Dendritic cell treated with granulocyte-macrophage colony-stimulating factor and Interleukin-4, amounts not matched to agents 40 ng/mL and 50 ng/mL, for 4 days (primary cell): ENCODE measurements at regions not wholly inside any gene's neighbourhood (a gene's known extent, or its start where the extent isn't known, plus 50 kb on each side); places are given as distances from the start of the nearest gene placed in this dataset.

ENCODE experiments used
- H3K27ac Mint-ChIP-seq: one replicate; pipeline ENCODE4 v1.8.0; 2022; ENCODE audit warnings: mild to moderate bottlenecking, mixed read lengths
- H3K27me3 Mint-ChIP-seq: one replicate; pipeline ENCODE4 v1.8.0; 2022; ENCODE audit warnings: mild to moderate bottlenecking, mixed read lengths
- H3K36me3 Mint-ChIP-seq: one replicate; pipeline ENCODE4 v1.8.0; 2022; ENCODE audit warnings: low read depth, mixed read lengths
- H3K4me1 Mint-ChIP-seq: one replicate; pipeline ENCODE4 v1.8.0; 2022; ENCODE audit warnings: low read depth, mixed read lengths
- H3K4me3 Mint-ChIP-seq: one replicate; pipeline ENCODE4 v1.8.0; 2022; ENCODE audit warnings: mild to moderate bottlenecking, moderate library complexity, mixed read lengths
- H3K9me3 Mint-ChIP-seq: one replicate; pipeline ENCODE4 v1.8.0; 2022; ENCODE audit warnings: mixed read lengths
- intact Hi-C: fragments of 100-400 bp; cut with micrococcal nuclease; formaldehyde crosslinking; loops from one replicate; pipeline ENCODE4 v1.15.0; 2022

- intact Hi-C loops, result no loop called here
- Mint-ChIP-seq H3K9me3 (no peaks in the 10 kb centered on the region), H3K4me1 (no peaks in the 10 kb centered on the region), H3K27me3 (no peaks in the 10 kb centered on the region), H3K36me3 (peaks cover 6% of the 10 kb centered on the region), H3K27ac (no peak overlapping the region), H3K4me3 (no peak overlapping the region)
Measured at GRCh38 chr9:731474-731873, 110.0 kb upstream of the DMRT1 start.

GRCh38 chr9:734831-735511, 106.5 kb upstream of the DMRT1 start:
- H3K27ac Mint-ChIP-seq, result no peak overlapping the region
- peaks cover 6% of the 10 kb centered on the region for H3K36me3 Mint-ChIP-seq
- no peak overlapping the region for H3K4me3 Mint-ChIP-seq
- no peaks in the 10 kb centered on the region for H3K27me3 Mint-ChIP-seq
- H3K9me3 Mint-ChIP-seq, result no peaks in the 10 kb centered on the region
- intact Hi-C loops, result no loop called here
- H3K4me1 Mint-ChIP-seq, result no peaks in the 10 kb centered on the region

DNA sequence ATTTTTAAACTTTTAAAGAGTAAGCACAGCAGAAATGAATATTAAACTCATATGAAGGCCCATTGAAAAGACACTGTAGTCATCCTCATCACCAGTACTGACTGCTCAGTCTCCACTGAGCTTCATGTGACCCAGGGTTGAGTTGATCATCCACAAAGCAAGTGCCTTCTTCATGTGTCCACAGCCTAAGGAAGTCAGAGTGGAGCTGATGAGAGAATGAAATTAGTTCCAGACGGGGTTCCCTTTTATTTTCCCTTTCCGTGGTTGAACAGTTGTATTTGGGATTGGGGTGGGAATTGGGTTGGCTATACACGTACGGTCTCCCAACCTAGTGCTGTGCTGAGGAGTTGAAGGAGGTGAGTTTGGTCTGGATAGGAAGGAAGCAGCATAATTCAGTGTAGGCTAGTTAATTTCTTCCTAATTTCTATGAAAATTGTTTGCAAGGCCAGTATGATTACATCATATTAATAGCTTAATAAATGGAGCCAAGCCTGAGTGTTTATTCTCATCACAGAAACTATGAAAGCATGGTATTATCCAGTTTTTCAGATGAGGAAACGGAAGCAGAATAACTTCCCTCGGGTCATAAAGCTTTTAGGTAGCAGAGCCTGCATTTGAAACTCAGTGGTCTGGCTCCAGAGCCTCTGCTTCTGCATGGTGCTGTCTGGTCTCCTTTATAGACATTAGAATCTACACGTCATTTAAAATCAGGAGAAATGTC, 103.9 kb upstream of the DMRT1 start:
- Mint-ChIP-seq H3K27ac (no peak overlapping the region), H3K36me3 (peaks cover 17% of the 10 kb centered on the region), H3K9me3 (no peaks in the 10 kb centered on the region), H3K4me3 (no peak overlapping the region), H3K27me3 (no peaks in the 10 kb centered on the region), H3K4me1 (no peaks in the 10 kb centered on the region)
- intact Hi-C loops, result no loop called here

- Mint-ChIP-seq H3K27me3 (no peaks in the 10 kb centered on the region), H3K9me3 (no peaks in the 10 kb centered on the region), H3K27ac (no peak overlapping the region), H3K36me3 (peaks cover 21% of the 10 kb centered on the region), H3K4me3 (no peak overlapping the region), H3K4me1 (no peaks in the 10 kb centered on the region)
- intact Hi-C loops, result no loop called here
Measured at GRCh38 chr9:738209-738915, 103.1 kb upstream of the DMRT1 start.

DNA sequence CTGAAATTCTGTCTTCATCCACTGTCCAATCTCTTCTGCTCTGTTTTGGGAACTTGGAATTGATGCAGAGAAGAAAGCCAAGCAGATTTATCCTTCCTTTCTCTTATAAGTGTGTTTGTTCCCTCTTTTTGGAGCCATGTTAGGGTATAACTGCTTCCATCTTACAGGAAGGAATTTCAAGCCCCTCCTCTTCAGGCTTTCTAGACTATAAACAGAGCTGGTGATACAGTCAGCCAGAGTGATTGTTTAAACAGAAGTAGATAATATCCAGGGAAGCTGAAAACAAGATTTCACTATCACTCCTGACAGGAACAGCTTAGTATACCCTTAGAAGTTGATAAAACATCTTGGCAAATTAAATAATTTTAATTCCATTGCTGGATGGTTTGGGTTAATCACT, 102.1 kb upstream of the DMRT1 start:
- H3K4me1 Mint-ChIP-seq, result no peaks in the 10 kb centered on the region

DNA sequence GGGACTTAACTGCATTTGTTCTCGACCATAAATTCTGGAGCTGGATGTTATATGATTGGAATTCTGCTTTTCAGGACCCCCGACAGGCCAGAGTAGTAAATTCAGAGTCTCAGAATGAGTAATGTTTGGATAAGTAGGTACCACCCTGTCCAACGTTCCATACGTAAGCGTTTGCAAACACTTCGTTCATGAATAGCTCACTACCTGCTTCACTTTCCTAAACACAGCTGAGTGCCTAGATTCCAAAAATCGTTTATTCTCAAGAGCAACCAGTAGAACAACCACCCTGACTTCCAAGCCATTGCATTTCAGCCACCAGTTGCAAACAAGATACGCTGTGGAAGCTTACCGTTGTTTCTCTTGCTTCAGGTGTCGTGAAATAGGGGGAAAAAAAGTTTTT, 101.3 kb upstream of the DMRT1 start:
- Mint-ChIP-seq H3K4me1 (no peaks in the 10 kb centered on the region), H3K27me3 (no peaks in the 10 kb centered on the region), H3K27ac (no peak overlapping the region), H3K36me3 (peaks cover 24% of the 10 kb centered on the region), H3K4me3 (no peak overlapping the region), H3K9me3 (no peaks in the 10 kb centered on the region)
- intact Hi-C loops, result no loop called here

More for the DNA sequence above, 102.1 kb upstream of the DMRT1 start:
- H3K9me3 Mint-ChIP-seq, result no peaks in the 10 kb centered on the region
- intact Hi-C loops, result no loop called here
- H3K36me3 Mint-ChIP-seq, result peaks cover 24% of the 10 kb centered on the region
- H3K27ac Mint-ChIP-seq, result no peak overlapping the region
- no peak overlapping the region for H3K4me3 Mint-ChIP-seq
- H3K27me3 Mint-ChIP-seq, result no peaks in the 10 kb centered on the region

- intact Hi-C loops, result no loop called here
- Mint-ChIP-seq H3K27me3 (no peaks in the 10 kb centered on the region), H3K9me3 (no peaks in the 10 kb centered on the region), H3K4me1 (no peaks in the 10 kb centered on the region), H3K27ac (no peak overlapping the region), H3K4me3 (no peak overlapping the region), H3K36me3 (peaks cover 30% of the 10 kb centered on the region)
Measured at GRCh38 chr9:742104-742503, 99.4 kb upstream of the DMRT1 start.

DNA sequence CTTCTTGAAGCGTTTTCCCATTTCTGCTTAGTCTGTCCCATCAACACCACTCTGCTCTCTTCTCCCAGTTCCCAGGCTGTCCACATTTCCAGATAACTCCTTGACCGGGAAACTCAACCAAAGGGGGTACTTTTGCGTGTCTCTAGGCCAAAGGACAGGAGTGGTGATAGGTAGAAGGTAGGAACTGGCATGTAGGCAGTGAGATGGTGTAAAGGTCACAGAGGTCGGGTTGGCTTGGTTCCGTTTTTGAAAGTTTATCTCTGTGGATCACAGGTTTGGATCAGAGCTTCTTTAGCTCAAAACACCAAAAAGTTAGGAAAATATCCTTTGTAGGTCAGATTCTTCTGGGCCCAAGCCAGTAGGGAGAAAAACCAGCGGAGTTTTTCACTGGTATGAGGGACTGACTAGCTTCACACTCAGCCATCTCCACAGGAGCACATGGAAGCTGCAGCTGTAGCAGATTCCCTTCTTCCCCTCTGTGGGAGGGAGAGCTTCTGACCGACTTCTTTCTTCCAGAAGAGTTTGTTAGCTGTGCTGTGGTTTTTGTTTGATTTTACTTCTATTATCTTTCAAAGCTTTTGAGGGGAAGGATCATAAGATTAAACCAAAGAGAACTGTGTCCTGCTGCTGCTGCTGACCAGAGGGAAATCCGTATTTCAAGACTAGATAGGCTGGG, 98.4 kb upstream of the DMRT1 start:
- Mint-ChIP-seq H3K27ac (no peak overlapping the region), H3K4me1 (no peaks in the 10 kb centered on the region), H3K9me3 (no peaks in the 10 kb centered on the region), H3K27me3 (no peaks in the 10 kb centered on the region), H3K36me3 (peaks cover 30% of the 10 kb centered on the region), H3K4me3 (no peak overlapping the region)
- intact Hi-C loops, result no loop called here

- Mint-ChIP-seq H3K27ac (no peak overlapping the region), H3K4me1 (no peaks in the 10 kb centered on the region), H3K4me3 (no peak overlapping the region), H3K27me3 (no peaks in the 10 kb centered on the region), H3K36me3 (peaks cover 30% of the 10 kb centered on the region), H3K9me3 (no peaks in the 10 kb centered on the region)
- intact Hi-C loops, result no loop called here
Measured at GRCh38 chr9:744046-744712, 97.3 kb upstream of the DMRT1 start.

DNA sequence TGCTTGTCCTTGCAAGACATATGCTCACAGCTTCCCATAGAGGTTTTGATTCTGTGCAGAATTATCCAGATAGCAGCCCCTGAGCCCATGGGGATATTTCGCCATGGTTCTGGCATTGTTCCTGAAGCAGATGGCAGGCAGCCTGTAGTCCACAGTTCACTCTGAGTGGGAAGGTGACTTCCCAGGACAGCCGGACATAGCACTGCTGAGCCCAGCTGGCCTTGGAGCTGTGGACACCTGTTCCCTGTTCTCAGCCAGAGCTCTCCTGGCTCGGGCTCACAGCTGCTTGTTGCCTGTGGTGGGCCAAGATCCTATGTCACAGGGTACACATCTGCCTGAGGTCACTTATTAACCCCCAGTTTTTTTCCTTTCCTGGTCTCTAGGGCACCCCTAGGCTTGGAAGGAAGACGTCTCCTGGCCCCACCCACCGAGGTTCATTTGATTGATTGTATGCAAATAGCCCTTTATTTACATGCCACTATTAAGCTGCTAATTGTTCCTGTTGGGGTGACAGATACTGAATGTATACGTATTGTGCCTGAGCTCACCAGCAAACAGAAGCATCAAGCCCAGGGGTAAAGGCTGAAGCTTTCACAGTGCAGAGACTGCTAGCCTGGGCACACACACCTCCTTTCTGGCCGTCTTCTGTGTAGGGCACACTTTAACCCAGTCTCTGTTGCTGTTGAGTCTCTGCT, 96.6 kb upstream of the DMRT1 start:
- H3K27me3 Mint-ChIP-seq, result no peaks in the 10 kb centered on the region
- H3K9me3 Mint-ChIP-seq, result no peaks in the 10 kb centered on the region
- no peak overlapping the region for H3K4me3 Mint-ChIP-seq
- no peak overlapping the region for H3K27ac Mint-ChIP-seq
- peaks cover 30% of the 10 kb centered on the region for H3K36me3 Mint-ChIP-seq
- intact Hi-C loops, result no loop called here
- peaks cover 1% of the 10 kb centered on the region for H3K4me1 Mint-ChIP-seq

GRCh38 chr9:745761-746380, 95.6 kb upstream of the DMRT1 start:
- intact Hi-C loops, result no loop called here
- H3K27ac Mint-ChIP-seq, result no peak overlapping the region
- no peaks in the 10 kb centered on the region for H3K9me3 Mint-ChIP-seq
- H3K36me3 Mint-ChIP-seq, result peaks cover 23% of the 10 kb centered on the region
- peaks cover 11% of the 10 kb centered on the region for H3K4me1 Mint-ChIP-seq
- no peak overlapping the region for H3K4me3 Mint-ChIP-seq
- peaks cover 2% of the 10 kb centered on the region for H3K27me3 Mint-ChIP-seq

DNA sequence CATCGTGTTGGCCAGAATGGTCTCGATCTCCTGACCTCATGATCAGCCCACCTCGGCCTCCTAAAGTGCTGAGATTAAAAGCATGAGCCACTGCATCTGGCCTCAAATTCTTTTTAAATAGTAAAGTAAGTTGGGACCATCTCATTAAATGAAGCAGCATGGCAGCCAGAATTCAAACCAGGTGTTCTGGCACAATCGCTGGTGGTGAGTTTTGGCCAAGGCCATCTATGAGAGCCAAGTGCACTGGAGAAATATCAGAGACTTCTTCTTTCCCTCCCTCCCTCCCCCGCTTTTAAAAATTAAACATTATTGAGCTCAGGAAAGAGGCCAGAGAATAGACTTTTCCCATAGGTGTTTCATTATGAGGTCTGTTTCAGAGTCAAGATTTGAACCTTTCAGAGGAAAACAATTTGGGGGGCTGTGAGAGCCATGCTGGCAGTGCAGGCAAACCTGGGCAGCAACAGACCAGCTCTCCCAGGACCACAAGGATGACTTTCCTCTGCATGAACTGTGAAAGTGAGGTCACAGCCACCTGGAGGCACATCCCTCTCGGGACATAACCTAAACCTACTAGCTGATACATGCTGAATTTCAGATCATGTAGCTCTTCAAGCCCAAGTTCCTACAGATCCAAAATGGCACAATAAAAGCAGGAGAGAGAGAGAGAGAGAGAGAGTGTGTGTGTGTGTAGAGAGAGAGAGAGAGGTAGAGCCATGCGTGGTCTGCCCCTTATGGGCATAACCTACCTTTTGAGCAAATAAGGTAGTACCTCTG, 94.6 kb upstream of the DMRT1 start:
- Mint-ChIP-seq H3K27me3 (peaks cover 2% of the 10 kb centered on the region), H3K27ac (no peak overlapping the region), H3K4me1 (peaks cover 16% of the 10 kb centered on the region), H3K9me3 (no peaks in the 10 kb centered on the region), H3K36me3 (peaks cover 17% of the 10 kb centered on the region), H3K4me3 (no peak overlapping the region)
- intact Hi-C loops, result no loop called here
